Heart right ventricle (tissue), 16 donors: ENCODE measurements at regions not wholly inside any gene's neighbourhood (a gene's known extent, or its start where the extent isn't known, plus 50 kb on each side); places are given as distances from the start of the nearest gene placed in this dataset.
A peak's percentile ranks its signal among the peaks of the same experiment; 100 is the strongest.
"Not testable (repeated sequence)": the region's sequence is repeated elsewhere in the genome, so short reads cannot be mapped to it uniquely, and the experiment has no call there.

ENCODE experiments used
- ATAC-seq, 8 donors: fragments of 200-7000 bp; cut with Tn5 transposase; one replicate each; pipeline ENCODE4 v1.9.1; 2020; ENCODE audit warnings: mild to moderate bottlenecking in 8 of 8, moderate library complexity in 8 of 8, moderate number of reproducible peaks in 1 of 8
- DNase-seq, 2 donors: peaks; one replicate each; pipeline ENCODE4 v3.0.0-alpha.2; 2020
- H3K27ac ChIP-seq, 10 donors: fragments of 200-600 bp; sonication (generic) in 2 of 10; one replicate each; pipeline versions ENCODE4 v1.5.0 to v1.8.0; 2020 to 2022; ENCODE audit warnings: mild to moderate bottlenecking in 3 of 10
- H3K27me3 ChIP-seq, 7 donors: fragments of 200-600 bp; one replicate each; pipeline ENCODE4 v1.8.0; 2021 to 2022; ENCODE audit warnings: mild to moderate bottlenecking in 2 of 7
- H3K36me3 ChIP-seq, 9 donors: fragments of 200-600 bp; sonication (generic) in 1 of 9; one replicate each; pipeline versions ENCODE4 v1.5.0 to v1.8.0; 2020 to 2022; ENCODE audit warnings: mild to moderate bottlenecking in 2 of 9
- H3K4me1 ChIP-seq, 9 donors: fragments of 200-600 bp; sonication (generic) in 1 of 9; one replicate each; pipeline versions ENCODE4 v1.5.0 to v1.8.0; 2020 to 2022; ENCODE audit warnings: mild to moderate bottlenecking in 4 of 9
- H3K4me3 ChIP-seq, 10 donors: fragments of 200-600 bp; sonication (generic) in 2 of 10; one replicate each; pipeline versions ENCODE4 v1.5.0 to v1.8.0; 2020 to 2022; ENCODE audit warnings: mild to moderate bottlenecking in 7 of 10, moderate library complexity in 2 of 10
- H3K9me3 ChIP-seq, 11 donors: fragments of 200-600 bp in 10 of 11; sonication (generic) in 2 of 11; one replicate each; pipeline versions ENCODE4 v1.5.0 to v1.8.0; 2013 to 2022; ENCODE audit warnings: mild to moderate bottlenecking in 2 of 11, control low read depth in 1 of 11, moderate library complexity in 1 of 11
- CTCF ChIP-seq, 9 donors: fragments of 200-600 bp; sonication (generic) in 2 of 9; IDR thresholded peaks; one replicate each; pipeline versions ENCODE4 v1.5.0 to v1.8.0; 2021 to 2022; ENCODE audit warnings: antibody characterized with exemption in 9 of 9, mild to moderate bottlenecking in 5 of 9, moderate library complexity in 1 of 9
- WGBS, 2 donors: extraction: QIAGEN DNeasy Blood & Tissue Kit; methylation state at CpG; one replicate each; pipeline ENCODE4 v1.1.7; 2013; ENCODE audit warnings: inconsistent platforms in 1 of 2; 5-methylcytosine and 5-hydroxymethylcytosine counted together
- intact Hi-C, 10 donors: fragments of 100-400 bp; cut with DNase I; formaldehyde crosslinking; loops; one replicate each; pipeline versions ENCODE4 v1.11.1 to v1.14.2; 2022
- donor health status: Arrhythmogenic right ventricular cardiomyopathy.
- donor health status: ischemic (EF 13 %, LVEDD 7.1; RV severe dilation, severe dysfunction).
- donor health status: healthy with polysubstance abuse.
- donor health status: DM: no; HTN: yes; CAD: no.
- donor health status: DM: no; HTN: no; CAD: no.
- donor health status: ischemic (EF 25% LVEDD 6.9; RV normal size, moderate dysfunction).
- donor health status: ischemic (EF 25% LVEDD 5.7; RV mildly dilated, moderate dysfunction).
- donor health status: healthy.
- donor health status: DM: yes; HTN: yes; CAD: no.
- donor health status: Ischemic cardiomyopathy.
- donor health status: ischemic (EF 35%, LVEDD 5.7; RV mildly dilated, moderate dysfunction).
- donor health status: nonischemic (EF 11% LVEDD 7.7; RV severe dilation, severe dysfunction).
- donor health status: DM: yes; HTN: yes; CAD: no.
- donor health status: PGD.
- donor health status: ischemic (EF 29% LVEDD 5.4; RV normal size, mild dysfunction).
- donor health status: nonischemic (EF 23%, LVEDD 6.1; RV moderate dilation, normal function).

- peak overlapping the region in 6 of 10 donors; percentile 25 to 38 (median 31) for H3K4me3 ChIP-seq
- intact Hi-C loops, result loop anchor here in 3 of 10 donors (1.0 to 10.0 kb wide), 4 partner anchors 59 to 280 kb away; partner anchors contain the start of gene SPRED1 (in 2 of the 3)
- peak overlapping the region in 9 of 10 donors; percentile 54 to 90 (median 81) for H3K27ac ChIP-seq
- WGBS, 2 donors, result 38 to 44% methylated on average over 10 of the region's 10 CpGs
- no peaks in the 10 kb centered on the region for H3K36me3 ChIP-seq
- peaks cover 0 to 3% (median 0%) of the 10 kb centered on the region in 11 donors for H3K9me3 ChIP-seq
- DNase-seq, result peak; percentile 75 to 82
- no peak for TF ChIP-seq CTCF (IDR thresholded peaks at IDR 0.05)
- peak; percentile 75 to 93 (median 82) for ATAC-seq
- H3K4me1 ChIP-seq, result peaks cover 0 to 59% (median 30%) of the 10 kb centered on the region in 9 donors
- no peaks in the 10 kb centered on the region for H3K27me3 ChIP-seq
Observed at GRCh38 chr15:38130740-38131498, 121.7 kb upstream of the SPRED1 start.

GRCh38 chr15:38134252-38134651 lies 118.4 kb upstream of the SPRED1 start:
- no peak for TF ChIP-seq CTCF (IDR thresholded peaks at IDR 0.05)
- intact Hi-C loops, result loop anchor here in 2 of 10 donors (5.0 to 10.0 kb wide), 2 partner anchors 118 to 221 kb away; partner anchors contain the start of gene SPRED1 (in 2 of the 2)
- DNase-seq, result peak in 1 of 2 donors; percentile 24
- no peak for ATAC-seq
- Histone ChIP-seq H3K27me3 (no peaks in the 10 kb centered on the region), H3K36me3 (no peaks in the 10 kb centered on the region), H3K27ac (no peak overlapping the region), H3K4me1 (peaks cover 0 to 29% (median 20%) of the 10 kb centered on the region in 9 donors), H3K9me3 (peaks cover 0 to 7% (median 0%) of the 10 kb centered on the region in 11 donors), H3K4me3 (no peak overlapping the region)
- 51 to 53% methylated on average over 3 of the region's 3 CpGs for WGBS, 2 donors

GRCh38 chr15:38142195-38142594 lies 110.4 kb upstream of the SPRED1 start:
- WGBS, 2 donors, result 87 to 88% methylated on average over 11 of the region's 11 CpGs
- H3K4me3 ChIP-seq, DNase-seq, H3K27ac ChIP-seq, intact Hi-C loops, ATAC-seq, H3K4me1 ChIP-seq, H3K9me3 ChIP-seq, H3K27me3 ChIP-seq, H3K36me3 ChIP-seq: not testable (repeated sequence)

- no peak for ATAC-seq
- no peak for TF ChIP-seq CTCF (IDR thresholded peaks at IDR 0.05)
- intact Hi-C loops, result no loop called here
Observed at GRCh38 chr15:38144921-38145320, 107.7 kb upstream of the SPRED1 start.

GRCh38 chr15:38145651-38146111 lies 107.0 kb upstream of the SPRED1 start:
- 77 to 82% methylated on average over 5 of the region's 5 CpGs for WGBS, 2 donors
- no peak overlapping the region for H3K4me3 ChIP-seq
- intact Hi-C loops, result no loop called here
- ATAC-seq, result no peak
- H3K27me3 ChIP-seq, result no peaks in the 10 kb centered on the region
- H3K36me3 ChIP-seq, result no peaks in the 10 kb centered on the region
- H3K27ac ChIP-seq, result no peak overlapping the region
- H3K4me1 ChIP-seq, result no peaks in the 10 kb centered on the region
- peak in 1 of 2 donors; percentile 14 for DNase-seq
- no peak for TF ChIP-seq CTCF (IDR thresholded peaks at IDR 0.05)
- H3K9me3 ChIP-seq, result peaks cover 0 to 14% (median 6%) of the 10 kb centered on the region in 11 donors

More at GRCh38 chr15:38144921-38145320, 107.7 kb upstream of the SPRED1 start:
- Histone ChIP-seq H3K36me3 (no peaks in the 10 kb centered on the region), H3K4me1 (no peaks in the 10 kb centered on the region), H3K27me3 (no peaks in the 10 kb centered on the region), H3K27ac (no peak overlapping the region), H3K4me3 (no peak overlapping the region), H3K9me3 (peaks cover 0 to 9% (median 0%) of the 10 kb centered on the region in 11 donors)
- DNase-seq, result no peak
- 63 to 76% methylated on average over 1 of the region's 1 CpG for WGBS, 2 donors
